ENCODE measurements at regions not wholly inside any gene's neighbourhood (a gene's known extent, or its start where the extent isn't known, plus 50 kb on each side); places are given as distances from the start of the nearest gene placed in this dataset.

DNA sequence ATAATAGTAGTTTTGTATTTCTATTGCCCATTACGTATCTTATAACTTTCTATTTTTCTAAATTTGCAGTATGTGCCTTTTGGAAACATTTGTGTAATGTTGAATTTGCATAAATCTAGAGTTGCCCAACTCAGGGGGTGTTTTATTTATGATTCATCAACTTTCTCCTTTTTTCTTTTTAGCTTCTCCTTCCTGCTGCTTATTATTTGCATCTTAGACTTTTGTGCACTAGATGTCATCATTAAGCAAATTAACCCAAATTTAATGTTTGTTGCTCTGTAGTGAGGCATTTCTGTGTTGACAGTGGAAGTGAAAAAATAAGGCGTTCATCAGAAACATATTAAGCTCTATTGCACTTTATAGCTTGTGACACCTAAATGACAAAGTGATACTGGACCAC is 56.2 kb upstream of the ZBED5 start:
- TF ChIP-seq, protein P1, sequence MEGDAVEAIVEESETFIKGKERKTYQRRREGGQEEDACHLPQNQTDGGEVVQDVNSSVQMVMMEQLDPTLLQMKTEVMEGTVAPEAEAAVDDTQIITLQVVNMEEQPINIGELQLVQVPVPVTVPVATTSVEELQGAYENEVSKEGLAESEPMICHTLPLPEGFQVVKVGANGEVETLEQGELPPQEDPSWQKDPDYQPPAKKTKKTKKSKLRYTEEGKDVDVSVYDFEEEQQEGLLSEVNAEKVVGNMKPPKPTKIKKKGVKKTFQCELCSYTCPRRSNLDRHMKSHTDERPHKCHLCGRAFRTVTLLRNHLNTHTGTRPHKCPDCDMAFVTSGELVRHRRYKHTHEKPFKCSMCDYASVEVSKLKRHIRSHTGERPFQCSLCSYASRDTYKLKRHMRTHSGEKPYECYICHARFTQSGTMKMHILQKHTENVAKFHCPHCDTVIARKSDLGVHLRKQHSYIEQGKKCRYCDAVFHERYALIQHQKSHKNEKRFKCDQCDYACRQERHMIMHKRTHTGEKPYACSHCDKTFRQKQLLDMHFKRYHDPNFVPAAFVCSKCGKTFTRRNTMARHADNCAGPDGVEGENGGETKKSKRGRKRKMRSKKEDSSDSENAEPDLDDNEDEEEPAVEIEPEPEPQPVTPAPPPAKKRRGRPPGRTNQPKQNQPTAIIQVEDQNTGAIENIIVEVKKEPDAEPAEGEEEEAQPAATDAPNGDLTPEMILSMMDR (IDR thresholded peaks at IDR 0.05; ENCODE audit: control extremely low read depth in 1 of 3, insufficient read depth in 1 of 3, low read depth in 1 of 3, low read length in 3 of 3) = no peak
- TF ChIP-seq POLR2AphosphoS5 (IDR thresholded peaks at IDR 0.05; ENCODE audit: low read depth, low read length) (no peak), ZNF274 (IDR thresholded peaks at IDR 0.05; ENCODE audit: borderline replicate concordance, extremely low read depth, low read length) (no peak), TCF12 (IDR thresholded peaks at IDR 0.05; ENCODE audit: low read depth, low read length) (no peak), GABPA (IDR thresholded peaks at IDR 0.05; ENCODE audit: borderline replicate concordance, insufficient read depth, low read length) (no peak), BRCA1 (IDR thresholded peaks at IDR 0.05; ENCODE audit: low read depth, low read length) (no peak), JUND (IDR thresholded peaks at IDR 0.05; ENCODE audit: low read length) (no peak), KDM1A (IDR thresholded peaks at IDR 0.05; ENCODE audit: borderline replicate concordance, low read length) (no peak), KDM5A (IDR thresholded peaks at IDR 0.05; ENCODE audit: low read length) (no peak)

Measured in H1 (cell line).